Natural killer cell (primary cell): ENCODE measurements at regions not wholly inside any gene's neighbourhood (a gene's known extent, or its start where the extent isn't known, plus 50 kb on each side); places are given as distances from the start of the nearest gene placed in this dataset.

Experiments used
- ATAC-seq, 3 donors: fragments of 150-1000 bp in 2 of 3; fragments of 200-7000 bp in 1 of 3; cut with Tn5 transposase; 1 replicate in 1 of 3; 2 replicates in 2 of 3; pipeline ENCODE4 v1.10.0; 2021; ENCODE audit warnings: mild to moderate bottlenecking in 2 of 3, moderate library complexity in 2 of 3
- DNase-seq, 2 donors: peaks; one replicate each; pipeline versions ENCODE4 v3.0.0 to v3.0.0-alpha.2; 2013 to 2021; ENCODE audit warnings: mixed read lengths in 1 of 2
- H3K27ac ChIP-seq: one replicate; pipeline ENCODE4 v1.5.1; 2013; ENCODE audit warnings: mild to moderate bottlenecking, low read length
- H3K27me3 ChIP-seq: one replicate; pipeline ENCODE4 v1.6.1; 2013; ENCODE audit warnings: low read length; ENCODE audit not compliant: control insufficient read depth, insufficient read depth
- H3K36me3 ChIP-seq: one replicate; pipeline ENCODE4 v1.6.1; 2013; ENCODE audit warnings: low read length; ENCODE audit not compliant: control insufficient read depth, insufficient read depth
- H3K4me1 ChIP-seq: one replicate; pipeline ENCODE4 v1.6.1; 2013; ENCODE audit warnings: low read length; ENCODE audit not compliant: control insufficient read depth, insufficient read depth
- H3K4me3 ChIP-seq: one replicate; pipeline ENCODE4 v1.5.1; 2013; ENCODE audit warnings: low read length
- H3K9me3 ChIP-seq: one replicate; pipeline ENCODE4 v1.6.1; 2013; ENCODE audit warnings: low read length; ENCODE audit not compliant: control insufficient read depth, insufficient read depth
- H3K27ac Mint-ChIP-seq, 2 donors: one replicate each; pipeline ENCODE4 v1.8.0; 2022; ENCODE audit warnings: mild to moderate bottlenecking in 2 of 2, mixed read lengths in 2 of 2, moderate library complexity in 1 of 2
- H3K27me3 Mint-ChIP-seq, 2 donors: one replicate each; pipeline ENCODE4 v1.8.0; 2022; ENCODE audit warnings: low read depth in 2 of 2, mixed read lengths in 2 of 2
- H3K36me3 Mint-ChIP-seq: one replicate; pipeline ENCODE4 v1.8.0; 2022; ENCODE audit warnings: mixed read lengths
- H3K4me1 Mint-ChIP-seq, 2 donors: one replicate each; pipeline ENCODE4 v1.8.0; 2022; ENCODE audit warnings: mixed read lengths in 2 of 2
- H3K4me3 Mint-ChIP-seq: one replicate; pipeline ENCODE4 v1.8.0; 2022; ENCODE audit warnings: mild to moderate bottlenecking, moderate library complexity, mixed read lengths
- H3K9me3 Mint-ChIP-seq, 2 donors: one replicate each; pipeline ENCODE4 v1.8.0; 2022; ENCODE audit warnings: mixed read lengths in 2 of 2
- WGBS: methylation state at CpG from one replicate; pipeline ENCODE4 v1.1.7; 2013; ENCODE audit warnings: missing lambda C conversion rate; ENCODE audit not compliant: insufficient coverage; 5-methylcytosine and 5-hydroxymethylcytosine counted together
- intact Hi-C: fragments of 100-400 bp; cut with micrococcal nuclease; formaldehyde crosslinking; loops from one replicate; pipeline ENCODE4 v1.14.2; 2022
- TF ChIP-seq, protein P1 (sequence below): fragments of 200-600 bp; IDR thresholded peaks from one replicate; pipeline ENCODE4 v1.8.0; 2022; ENCODE audit warnings: antibody characterized with exemption

DNA sequence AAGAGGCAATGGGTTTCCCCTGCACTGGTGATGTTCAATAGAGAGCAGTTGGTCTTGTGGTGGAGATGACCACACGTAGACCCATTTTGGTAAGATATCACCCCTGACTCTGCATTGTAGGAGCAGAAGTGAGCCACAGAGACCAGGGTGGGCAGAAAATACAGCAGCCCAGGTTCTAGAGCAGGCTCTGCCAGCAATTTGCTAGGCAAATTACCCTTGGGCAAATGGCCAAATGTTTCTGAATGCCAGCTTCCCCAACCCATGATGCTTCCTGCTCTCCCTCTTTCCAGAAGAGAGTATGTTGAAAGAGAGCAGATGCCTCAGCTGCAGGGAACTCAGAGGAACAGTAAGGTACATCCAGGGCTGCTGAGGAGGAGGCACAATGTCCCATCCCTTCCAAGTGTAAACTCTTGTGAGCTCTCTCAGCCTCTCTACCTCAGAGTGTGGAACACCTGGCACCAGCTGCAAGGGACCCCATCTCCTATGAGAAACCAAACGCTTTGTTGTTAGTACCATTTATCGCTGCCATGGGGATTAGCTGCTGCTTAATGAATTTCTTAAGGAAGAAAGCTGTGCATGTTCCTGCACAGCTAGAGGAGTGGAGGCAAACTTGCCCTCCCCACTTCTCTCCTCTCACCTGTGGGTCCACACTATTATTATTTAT, 317.5 kb upstream of the MOCS1 start:
- TF ChIP-seq, protein P1, sequence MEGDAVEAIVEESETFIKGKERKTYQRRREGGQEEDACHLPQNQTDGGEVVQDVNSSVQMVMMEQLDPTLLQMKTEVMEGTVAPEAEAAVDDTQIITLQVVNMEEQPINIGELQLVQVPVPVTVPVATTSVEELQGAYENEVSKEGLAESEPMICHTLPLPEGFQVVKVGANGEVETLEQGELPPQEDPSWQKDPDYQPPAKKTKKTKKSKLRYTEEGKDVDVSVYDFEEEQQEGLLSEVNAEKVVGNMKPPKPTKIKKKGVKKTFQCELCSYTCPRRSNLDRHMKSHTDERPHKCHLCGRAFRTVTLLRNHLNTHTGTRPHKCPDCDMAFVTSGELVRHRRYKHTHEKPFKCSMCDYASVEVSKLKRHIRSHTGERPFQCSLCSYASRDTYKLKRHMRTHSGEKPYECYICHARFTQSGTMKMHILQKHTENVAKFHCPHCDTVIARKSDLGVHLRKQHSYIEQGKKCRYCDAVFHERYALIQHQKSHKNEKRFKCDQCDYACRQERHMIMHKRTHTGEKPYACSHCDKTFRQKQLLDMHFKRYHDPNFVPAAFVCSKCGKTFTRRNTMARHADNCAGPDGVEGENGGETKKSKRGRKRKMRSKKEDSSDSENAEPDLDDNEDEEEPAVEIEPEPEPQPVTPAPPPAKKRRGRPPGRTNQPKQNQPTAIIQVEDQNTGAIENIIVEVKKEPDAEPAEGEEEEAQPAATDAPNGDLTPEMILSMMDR: no peak
- Histone ChIP-seq H3K4me1 (no peaks in the 10 kb centered on the region), H3K9me3 (no peaks in the 10 kb centered on the region), H3K27ac (no peak overlapping the region), H3K36me3 (no peaks in the 10 kb centered on the region), H3K4me3 (no peak overlapping the region), H3K27me3 (no peaks in the 10 kb centered on the region)
- no peak overlapping the region for H3K27ac Mint-ChIP-seq
- no peaks in the 10 kb centered on the region for H3K9me3 Mint-ChIP-seq
- ATAC-seq (no peak), DNase-seq (no peak)
- intact Hi-C loops: no loop called here
- H3K4me3 Mint-ChIP-seq: no peak overlapping the region
- WGBS: 72% methylated on average over 3 of the region's 3 CpGs
- no peaks in the 10 kb centered on the region for H3K4me1 Mint-ChIP-seq
- no peaks in the 10 kb centered on the region for H3K36me3 Mint-ChIP-seq
- H3K27me3 Mint-ChIP-seq: peaks cover 7 to 63% of the 10 kb centered on the region in 2 donors

DNA sequence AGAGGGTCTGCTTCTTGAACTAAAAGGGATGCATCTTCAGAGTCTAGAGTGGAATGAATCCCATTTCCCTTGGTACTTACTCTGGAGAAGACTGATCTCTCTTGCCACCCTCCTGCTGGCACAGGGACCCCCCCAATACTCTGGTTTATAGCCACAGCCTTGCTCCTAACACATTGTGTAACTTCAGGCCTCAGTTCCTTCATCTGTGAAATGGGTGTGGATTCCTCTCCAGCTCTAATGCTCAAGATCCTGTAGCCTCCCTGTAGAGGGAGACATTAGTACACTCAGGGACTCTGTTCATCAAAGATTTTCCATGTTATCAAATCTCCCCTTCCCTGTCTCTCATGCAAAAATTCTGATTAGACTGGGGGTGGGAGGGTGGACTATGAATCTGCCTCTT, 315.7 kb upstream of the MOCS1 start:
- Mint-ChIP-seq H3K4me3 (no peak overlapping the region), H3K27me3 (peaks cover 7 to 44% of the 10 kb centered on the region in 2 donors), H3K4me1 (no peaks in the 10 kb centered on the region), H3K36me3 (no peaks in the 10 kb centered on the region), H3K9me3 (no peaks in the 10 kb centered on the region), H3K27ac (no peak overlapping the region)
- ATAC-seq (no peak), DNase-seq (no peak)
- TF ChIP-seq, protein P1: no peak
- no peaks in the 10 kb centered on the region for H3K36me3 ChIP-seq
- H3K27ac ChIP-seq: no peak overlapping the region
- no peaks in the 10 kb centered on the region for H3K27me3 ChIP-seq
- H3K9me3 ChIP-seq: no peaks in the 10 kb centered on the region
- H3K4me3 ChIP-seq: no peak overlapping the region
- no peaks in the 10 kb centered on the region for H3K4me1 ChIP-seq
- intact Hi-C loops: no loop called here

GRCh38 chr6:40247516-40248115, 313.4 kb upstream of the MOCS1 start:
- no peak overlapping the region for H3K4me3 ChIP-seq
- Mint-ChIP-seq H3K9me3 (no peaks in the 10 kb centered on the region), H3K27ac (no peak overlapping the region), H3K27me3 (peaks cover 7 to 47% of the 10 kb centered on the region in 2 donors), H3K36me3 (no peaks in the 10 kb centered on the region), H3K4me1 (no peaks in the 10 kb centered on the region), H3K4me3 (no peak overlapping the region)
- ATAC-seq (peak in 1 of 3 donors; percentile 18), DNase-seq (no peak)
- 100% methylated on average over 2 of the region's 3 CpGs for WGBS
- H3K36me3 ChIP-seq: no peaks in the 10 kb centered on the region
- no peaks in the 10 kb centered on the region for H3K27me3 ChIP-seq
- H3K9me3 ChIP-seq: no peaks in the 10 kb centered on the region
- intact Hi-C loops: no loop called here
- TF ChIP-seq, protein P1: no peak
- H3K4me1 ChIP-seq: no peaks in the 10 kb centered on the region
- H3K27ac ChIP-seq: no peak overlapping the region

DNA sequence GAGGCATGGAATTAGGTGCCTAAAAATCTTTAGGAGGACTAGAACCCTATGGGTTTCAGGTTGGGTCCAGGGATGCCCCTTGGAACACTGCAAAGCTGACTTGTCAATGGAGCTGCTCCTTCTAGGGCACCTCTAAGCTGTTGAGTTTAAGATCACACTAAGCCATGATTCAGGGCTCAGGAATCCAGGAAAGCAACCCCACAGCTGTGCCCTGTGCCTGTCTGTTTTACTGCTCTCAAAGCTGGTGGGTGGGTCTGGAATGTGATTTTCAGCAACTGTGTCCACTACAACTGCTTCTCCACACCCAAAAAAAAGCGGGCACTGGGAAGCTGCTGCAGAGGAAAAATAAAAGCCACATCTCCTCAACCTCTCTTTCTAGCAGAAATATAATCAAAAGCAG, 310.4 kb upstream of the MOCS1 start:
- WGBS: 79% methylated on average over 1 of the region's 1 CpG
- TF ChIP-seq, protein P1: no peak

More for the DNA sequence above, 310.4 kb upstream of the MOCS1 start:
- H3K4me3 ChIP-seq: no peak overlapping the region
- peaks cover 4 to 6% of the 10 kb centered on the region in 2 donors for H3K9me3 Mint-ChIP-seq
- H3K27ac ChIP-seq: no peak overlapping the region
- no peaks in the 10 kb centered on the region for H3K4me1 Mint-ChIP-seq
- DNase-seq (no peak), ATAC-seq (no peak)
- no peaks in the 10 kb centered on the region for H3K27me3 ChIP-seq
- intact Hi-C loops: no loop called here
- H3K36me3 Mint-ChIP-seq: no peaks in the 10 kb centered on the region
- H3K4me1 ChIP-seq: no peaks in the 10 kb centered on the region
- no peaks in the 10 kb centered on the region for H3K36me3 ChIP-seq
- no peak overlapping the region for H3K4me3 Mint-ChIP-seq
- H3K9me3 ChIP-seq: no peaks in the 10 kb centered on the region
- peaks cover 16 to 33% of the 10 kb centered on the region in 2 donors for H3K27me3 Mint-ChIP-seq
- no peak overlapping the region for H3K27ac Mint-ChIP-seq
